Lung (tissue), 11 donors: ENCODE measurements at regions not wholly inside any gene's neighbourhood (a gene's known extent, or its start where the extent isn't known, plus 50 kb on each side); places are given as distances from the start of the nearest gene placed in this dataset.

Experiments used
- ATAC-seq: fragments of 200-7000 bp; cut with Tn5 transposase; one replicate; pipeline ENCODE4 v1.9.1; 2020; ENCODE audit warnings: moderate number of reproducible peaks; ENCODE audit not compliant: insufficient read depth, low FRiP score
- DNase-seq, 3 donors: peaks; one replicate each; pipeline ENCODE4 v3.0.0-alpha.2; 2013 to 2017
- H3K27ac ChIP-seq, 2 donors: one replicate each; pipeline ENCODE4 v1.5.1; 2013; ENCODE audit warnings: mild to moderate bottlenecking in 2 of 2, moderate library complexity in 2 of 2, control low read depth in 1 of 2, inconsistent platforms in 1 of 2, low read depth in 1 of 2, low read length in 1 of 2
- H3K27me3 ChIP-seq, 3 donors: one replicate each; pipeline ENCODE4 v1.5.1; 2013; ENCODE audit warnings: low read length in 2 of 3; ENCODE audit not compliant: control insufficient read depth in 3 of 3, insufficient read depth in 3 of 3
- H3K36me3 ChIP-seq, 4 donors: one replicate each; pipeline ENCODE4 v1.5.1; 2013; ENCODE audit warnings: low read length in 4 of 4, mild to moderate bottlenecking in 1 of 4, moderate library complexity in 1 of 4; ENCODE audit not compliant: control insufficient read depth in 4 of 4, insufficient read depth in 4 of 4
- H3K4me1 ChIP-seq, 5 donors: one replicate each; pipeline ENCODE4 v1.5.1; 2013; ENCODE audit warnings: low read length in 5 of 5, mild to moderate bottlenecking in 2 of 5, moderate library complexity in 1 of 5; ENCODE audit not compliant: control insufficient read depth in 5 of 5, insufficient read depth in 5 of 5
- H3K4me3 ChIP-seq: one replicate; pipeline ENCODE4 v1.5.1; 2013; ENCODE audit warnings: mild to moderate bottlenecking, control low read depth, moderate library complexity
- H3K9ac ChIP-seq, 2 donors: one replicate each; pipeline ENCODE4 v1.5.1; 2013; ENCODE audit warnings: low read length in 2 of 2, control low read depth in 1 of 2; ENCODE audit not compliant: insufficient read depth in 1 of 2
- H3K9me3 ChIP-seq, 4 donors: one replicate each; pipeline ENCODE4 v1.5.1; 2013; ENCODE audit warnings: low read length in 3 of 4, mild to moderate bottlenecking in 1 of 4, moderate library complexity in 1 of 4; ENCODE audit not compliant: control insufficient read depth in 4 of 4, insufficient read depth in 3 of 4
- WGBS, 2 donors: extraction: QIAGEN DNeasy Blood & Tissue Kit; methylation state at CpG; one replicate each; pipeline ENCODE4 v1.1.7; 2013; 5-methylcytosine and 5-hydroxymethylcytosine counted together
- TF ChIP-seq, protein P1 (sequence below): IDR thresholded peaks from 2 replicates; pipeline ENCODE4 v1.5.1; 2012; ENCODE audit warnings: mild to moderate bottlenecking; ENCODE audit errors: control extremely low read depth, extremely low read depth
- donor health status: control.
- donor health status: control.
- donor health status: Bipolar disorder and iron deficiency.
- donor health status: healthy.
- donor health status: DM: yes; HTN: yes; CAD: no.

- Histone ChIP-seq H3K27me3 (no peaks in the 10 kb centered on the region), H3K4me1 (no peaks in the 10 kb centered on the region), H3K27ac (no peak overlapping the region), H3K36me3 (no peaks in the 10 kb centered on the region), H3K9me3 (no peaks in the 10 kb centered on the region), H3K9ac (no peak overlapping the region), H3K4me3 (no peak overlapping the region)
- DNase-seq = no peak
- 85 to 87% methylated on average over 7 of the region's 7 CpGs for WGBS, 2 donors
- ATAC-seq = no peak
- TF ChIP-seq, protein P1, sequence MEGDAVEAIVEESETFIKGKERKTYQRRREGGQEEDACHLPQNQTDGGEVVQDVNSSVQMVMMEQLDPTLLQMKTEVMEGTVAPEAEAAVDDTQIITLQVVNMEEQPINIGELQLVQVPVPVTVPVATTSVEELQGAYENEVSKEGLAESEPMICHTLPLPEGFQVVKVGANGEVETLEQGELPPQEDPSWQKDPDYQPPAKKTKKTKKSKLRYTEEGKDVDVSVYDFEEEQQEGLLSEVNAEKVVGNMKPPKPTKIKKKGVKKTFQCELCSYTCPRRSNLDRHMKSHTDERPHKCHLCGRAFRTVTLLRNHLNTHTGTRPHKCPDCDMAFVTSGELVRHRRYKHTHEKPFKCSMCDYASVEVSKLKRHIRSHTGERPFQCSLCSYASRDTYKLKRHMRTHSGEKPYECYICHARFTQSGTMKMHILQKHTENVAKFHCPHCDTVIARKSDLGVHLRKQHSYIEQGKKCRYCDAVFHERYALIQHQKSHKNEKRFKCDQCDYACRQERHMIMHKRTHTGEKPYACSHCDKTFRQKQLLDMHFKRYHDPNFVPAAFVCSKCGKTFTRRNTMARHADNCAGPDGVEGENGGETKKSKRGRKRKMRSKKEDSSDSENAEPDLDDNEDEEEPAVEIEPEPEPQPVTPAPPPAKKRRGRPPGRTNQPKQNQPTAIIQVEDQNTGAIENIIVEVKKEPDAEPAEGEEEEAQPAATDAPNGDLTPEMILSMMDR = no peak
These were observed 51.6 kb upstream of the TAB2 start for GRCh38 chr6:149265945-149266344.

- H3K27ac ChIP-seq = no peak overlapping the region
- 74 to 76% methylated on average over 6 of the region's 6 CpGs for WGBS, 2 donors
- H3K36me3 ChIP-seq = no peaks in the 10 kb centered on the region
- no peak overlapping the region for H3K4me3 ChIP-seq
- TF ChIP-seq, protein P1 = no peak
- no peaks in the 10 kb centered on the region for H3K27me3 ChIP-seq
- ATAC-seq (no peak), DNase-seq (no peak)
- no peaks in the 10 kb centered on the region for H3K9me3 ChIP-seq
- no peaks in the 10 kb centered on the region for H3K4me1 ChIP-seq
- H3K9ac ChIP-seq = no peak overlapping the region
These were observed 50.9 kb upstream of the TAB2 start for GRCh38 chr6:149266659-149267058.

GRCh38 chr6:149267072-149267471 lies 50.4 kb upstream of the TAB2 start:
- TF ChIP-seq, protein P1 = no peak

DNA sequence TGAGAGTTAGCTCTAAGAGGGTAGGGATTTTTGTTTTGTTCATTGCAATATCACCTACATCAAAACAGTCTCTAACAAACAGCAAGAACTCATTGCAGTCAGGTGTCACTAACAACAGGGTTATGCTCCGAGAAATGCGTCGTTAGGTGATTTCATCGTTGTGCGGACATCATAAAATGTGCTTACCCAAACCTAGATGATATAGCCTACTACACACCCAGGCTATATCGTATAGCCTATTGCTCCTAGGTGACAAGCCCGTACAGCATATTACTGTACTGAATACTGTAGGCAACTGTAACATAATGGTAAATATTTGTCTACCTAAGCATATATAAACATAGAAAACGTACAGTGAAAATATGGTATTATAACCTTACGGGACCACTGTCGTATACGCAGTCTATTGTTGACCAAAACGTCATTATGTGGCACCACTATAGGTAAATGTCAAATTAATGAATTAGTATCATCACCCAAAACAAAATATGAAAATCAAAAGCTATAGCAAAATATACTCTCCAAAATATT lies 49.9 kb upstream of the TAB2 start:
- H3K27me3 ChIP-seq = no peaks in the 10 kb centered on the region
- TF ChIP-seq, protein P1 = no peak
- H3K9ac ChIP-seq = no peak overlapping the region
- DNase-seq (no peak), ATAC-seq (no peak)
- WGBS, 2 donors = 93 to 95% methylated on average over 12 of the region's 12 CpGs
- H3K27ac ChIP-seq = no peak overlapping the region
- no peaks in the 10 kb centered on the region for H3K36me3 ChIP-seq
- peaks cover 0 to 3% (median 0%) of the 10 kb centered on the region in 4 donors for H3K9me3 ChIP-seq
- H3K4me1 ChIP-seq = no peaks in the 10 kb centered on the region
- H3K4me3 ChIP-seq = no peak overlapping the region

More at GRCh38 chr6:149267072-149267471, 50.4 kb upstream of the TAB2 start:
- no peaks in the 10 kb centered on the region for H3K27me3 ChIP-seq
- no peaks in the 10 kb centered on the region for H3K36me3 ChIP-seq
- H3K27ac ChIP-seq = no peak overlapping the region
- H3K9ac ChIP-seq = no peak overlapping the region
- H3K4me3 ChIP-seq = no peak overlapping the region
- ATAC-seq (no peak), DNase-seq (no peak)
- peaks cover 0 to 2% (median 0%) of the 10 kb centered on the region in 4 donors for H3K9me3 ChIP-seq
- H3K4me1 ChIP-seq = no peaks in the 10 kb centered on the region
- 57 to 59% methylated on average over 3 of the region's 3 CpGs for WGBS, 2 donors
